H1 (cell line): ENCODE measurements at regions not wholly inside any gene's neighbourhood (a gene's known extent, or its start where the extent isn't known, plus 50 kb on each side); places are given as distances from the start of the nearest gene placed in this dataset.

Experiments
- CTCF ChIA-PET: fragments of 300-600 bp; sonication (Branson Sonifier 250); formaldehyde crosslinking; loops from one replicate; lab custom pipeline; 2021; ENCODE audit not compliant: partially characterized antibody; lab: Charles Lee
- POLR2A ChIA-PET: fragments of 300-600 bp; sonication (Branson Sonifier 250); formaldehyde crosslinking; loops from one replicate; lab custom pipeline; 2021; ENCODE audit warnings: inconsistent platforms; ENCODE audit not compliant: partially characterized antibody; lab: Charles Lee
- DNase-seq, 2 experiments: peaks; one replicate each; pipeline versions ENCODE4 v3.0.0 to v3.0.0-alpha.2; 2010 to 2022; ENCODE audit warnings: low spot score in 2 of 2, low read depth in 1 of 2, mixed read lengths in 1 of 2
- FAIRE-seq: peaks from 2 replicates; lab custom pipeline; 2011; peaks lifted over from hg19 to GRCh38; lab: Jason Lieb, UNC
- H2AFZ ChIP-seq: 2 replicates; pipeline ENCODE4 v1.8.1; 2012; ENCODE audit warnings: low read length, inconsistent platforms
- H2AK5ac ChIP-seq: 2 replicates; pipeline ENCODE4 v1.6.1; 2013; ENCODE audit warnings: low read depth, low read length
- H2BK120ac ChIP-seq: replicated peaks from 2 replicates; pipeline ENCODE3; 2013; ENCODE audit warnings: low read depth, low read length, inconsistent platforms
- H2BK12ac ChIP-seq: 2 replicates; pipeline ENCODE4 v1.6.1; 2013; ENCODE audit warnings: low read depth, low read length
- H2BK15ac ChIP-seq: 2 replicates; pipeline ENCODE4 v1.6.1; 2013; ENCODE audit warnings: low read length
- H2BK20ac ChIP-seq: 2 replicates; pipeline ENCODE4 v1.6.1; 2013; ENCODE audit warnings: low read length
- H2BK5ac ChIP-seq: 2 replicates; pipeline ENCODE4 v1.6.1; 2013; ENCODE audit warnings: low read depth, low read length
- H3K14ac ChIP-seq: 2 replicates; pipeline ENCODE4 v1.6.1; 2013; ENCODE audit warnings: inconsistent platforms; ENCODE audit not compliant: insufficient read length
- H3K18ac ChIP-seq: 2 replicates; pipeline ENCODE4 v1.6.1; 2013; ENCODE audit warnings: low read length; ENCODE audit errors: extremely low read depth
- H3K23ac ChIP-seq: 2 replicates; pipeline ENCODE4 v1.6.1; 2013; ENCODE audit warnings: inconsistent platforms; ENCODE audit not compliant: insufficient read length
- H3K23me2 ChIP-seq: 2 replicates; pipeline ENCODE4 v1.6.1; 2013; ENCODE audit warnings: low read depth, low read length
- H3K27ac ChIP-seq: 2 replicates; pipeline ENCODE4 v1.6.1; 2011; ENCODE audit warnings: low read depth, low read length, inconsistent platforms
- H3K27me3 ChIP-seq, 4 experiments: replicated peaks in 1 of 4; 1 replicate in 1 of 4; 2 replicates in 3 of 4; pipeline versions ENCODE4 v1.6.1 to v1.8.1; 2011 to 2013; ENCODE audit warnings: low read length in 3 of 4, mild to moderate bottlenecking in 3 of 4, inconsistent platforms in 2 of 4, mixed read lengths in 2 of 4, moderate library complexity in 1 of 4; ENCODE audit not compliant: control insufficient read depth in 3 of 4, insufficient read depth in 3 of 4; ENCODE audit errors: extremely low read depth in 1 of 4
- H3K36me3 ChIP-seq, 4 experiments: 2 replicates each; pipeline versions ENCODE4 v1.6.1 to v1.8.1; 2011 to 2013; ENCODE audit warnings: mild to moderate bottlenecking in 4 of 4, low read length in 3 of 4, moderate library complexity in 2 of 4, control low read depth in 1 of 4, inconsistent platforms in 1 of 4; ENCODE audit not compliant: insufficient read depth in 4 of 4, control insufficient read depth in 2 of 4
- H3K4ac ChIP-seq: replicated peaks from 2 replicates; pipeline ENCODE3; 2013; ENCODE audit warnings: low read length, low read depth, mixed read lengths, inconsistent platforms; ENCODE audit not compliant: insufficient read length
- H3K4me1 ChIP-seq, 4 experiments: replicated peaks in 1 of 4; 1 replicate in 1 of 4; 2 replicates in 3 of 4; pipeline versions ENCODE4 v1.6.1 to v1.8.1; 2011 to 2013; ENCODE audit warnings: low read length in 3 of 4, inconsistent platforms in 2 of 4, mixed read lengths in 1 of 4; ENCODE audit not compliant: insufficient read depth in 4 of 4, control insufficient read depth in 3 of 4
- H3K4me2 ChIP-seq, 2 experiments: 2 replicates each; pipeline versions ENCODE4 v1.6.1 to v1.8.1; 2011 to 2013; ENCODE audit warnings: low read depth in 2 of 2, low read length in 2 of 2, control low read depth in 1 of 2, inconsistent platforms in 1 of 2, mild to moderate bottlenecking in 1 of 2; ENCODE audit not compliant: insufficient read depth in 1 of 2
- H3K4me3 ChIP-seq, 4 experiments: fragments of 200-600, 300-600 bp in 1 of 4; sonication (generic), shearing (Covaris generic), sonication (Bioruptor Twin) in 1 of 4; 2 replicates each; pipeline versions ENCODE4 v1.5.1 to v1.8.1; 2011 to 2016; ENCODE audit warnings: low read length in 4 of 4, low read depth in 3 of 4, control low read depth in 2 of 4, inconsistent platforms in 2 of 4, mild to moderate bottlenecking in 2 of 4, mixed read lengths in 1 of 4, moderate library complexity in 1 of 4; ENCODE audit not compliant: insufficient read depth in 2 of 4; ENCODE audit errors: extremely low read depth in 1 of 4
- H3K56ac ChIP-seq: replicated peaks from 2 replicates; pipeline ENCODE3; 2013; ENCODE audit warnings: low read depth, mild to moderate bottlenecking, mixed read lengths, low read length, inconsistent platforms; ENCODE audit not compliant: insufficient read length
- H3K79me1 ChIP-seq: 2 replicates; pipeline ENCODE4 v1.6.1; 2013; ENCODE audit warnings: low read depth, low read length, control low read depth
- H3K79me2 ChIP-seq, 2 experiments: 2 replicates each; pipeline versions ENCODE4 v1.6.1 to v1.8.1; 2012 to 2013; ENCODE audit warnings: low read length in 2 of 2, mild to moderate bottlenecking in 2 of 2, inconsistent platforms in 1 of 2; ENCODE audit not compliant: insufficient read depth in 2 of 2, control insufficient read depth in 1 of 2
- H3K9ac ChIP-seq, 4 experiments: replicated peaks in 1 of 4; 1 replicate in 1 of 4; 2 replicates in 3 of 4; pipeline versions ENCODE4 v1.6.1 to v1.8.1; 2011 to 2013; ENCODE audit warnings: low read depth in 3 of 4, low read length in 3 of 4, control low read depth in 2 of 4, mild to moderate bottlenecking in 2 of 4, moderate library complexity in 2 of 4, inconsistent platforms in 1 of 4; ENCODE audit errors: extremely low read depth in 1 of 4
- H3K9me3 ChIP-seq, 2 experiments: 2 replicates each; pipeline versions ENCODE4 v1.6.1 to v1.8.1; 2012 to 2013; ENCODE audit warnings: mild to moderate bottlenecking in 2 of 2, moderate library complexity in 2 of 2, control low read depth in 1 of 2, inconsistent platforms in 1 of 2, low read depth in 1 of 2, low read length in 1 of 2, mixed read lengths in 1 of 2; ENCODE audit not compliant: insufficient read depth in 2 of 2
- H4K20me1 ChIP-seq, 2 experiments: replicated peaks in 1 of 2; 2 replicates each; pipeline versions ENCODE3 to v1.8.1; 2011 to 2013; ENCODE audit warnings: inconsistent platforms in 2 of 2, low read length in 2 of 2, mild to moderate bottlenecking in 1 of 2; ENCODE audit not compliant: insufficient read depth in 2 of 2, control insufficient read depth in 1 of 2
- H4K5ac ChIP-seq: 2 replicates; pipeline ENCODE4 v1.6.1; 2013; ENCODE audit warnings: low read length, low read depth, mixed read lengths, inconsistent platforms; ENCODE audit not compliant: insufficient read length
- H4K8ac ChIP-seq: 2 replicates; pipeline ENCODE4 v1.8.0; 2013; ENCODE audit warnings: mild to moderate bottlenecking, moderate library complexity, low read length, inconsistent platforms; ENCODE audit not compliant: insufficient read depth; ENCODE audit errors: extremely low read depth
- H4K91ac ChIP-seq: replicated peaks from 2 replicates; pipeline ENCODE3; 2013; ENCODE audit warnings: low read length, mixed read lengths, inconsistent platforms; ENCODE audit not compliant: insufficient read length
- BRCA1 ChIP-seq: IDR thresholded peaks from 2 replicates; pipeline ENCODE4 v1.6.1; 2012; ENCODE audit warnings: low read depth, low read length, improper control_type of control experiment
- CTCF ChIP-seq, 3 experiments: IDR thresholded peaks; 1 replicate in 2 of 3; 2 replicates in 1 of 3; pipeline versions ENCODE4 v1.5.1 to v1.6.1; 2011; ENCODE audit warnings: low read length in 3 of 3, mild to moderate bottlenecking in 3 of 3, inconsistent platforms in 2 of 3, low read depth in 1 of 3, moderate library complexity in 1 of 3; ENCODE audit not compliant: insufficient read depth in 1 of 3; ENCODE audit errors: control extremely low read depth in 1 of 3
- KDM1A ChIP-seq: fragments of 200-600, 300-600 bp; sonication (generic); IDR thresholded peaks from 2 replicates; pipeline ENCODE4 v1.7.1; 2016; ENCODE audit warnings: mild to moderate bottlenecking, low read length, borderline replicate concordance
- TCF12 ChIP-seq: IDR thresholded peaks from 2 replicates; pipeline ENCODE4 v1.6.1; 2011; ENCODE audit warnings: low read depth, mild to moderate bottlenecking, low read length
- WGBS, 2 experiments: shearing (Covaris generic) in 1 of 2; methylation state at CpG; one replicate each; pipeline versions ENCODE4 v1.1.6 to v1.1.7; 2013 to 2015; ENCODE audit warnings: low lambda C conversion rate in 2 of 2, mixed read lengths in 2 of 2, inconsistent platforms in 1 of 2, low coverage in 1 of 2, missing lambda C conversion rate in 1 of 2; ENCODE audit not compliant: insufficient replicate concordance in 2 of 2, insufficient coverage in 1 of 2, insufficient read length in 1 of 2; ENCODE audit errors: extremely low coverage in 1 of 2, missing lambda C conversion rate in 1 of 2; 5-methylcytosine and 5-hydroxymethylcytosine counted together

DNA sequence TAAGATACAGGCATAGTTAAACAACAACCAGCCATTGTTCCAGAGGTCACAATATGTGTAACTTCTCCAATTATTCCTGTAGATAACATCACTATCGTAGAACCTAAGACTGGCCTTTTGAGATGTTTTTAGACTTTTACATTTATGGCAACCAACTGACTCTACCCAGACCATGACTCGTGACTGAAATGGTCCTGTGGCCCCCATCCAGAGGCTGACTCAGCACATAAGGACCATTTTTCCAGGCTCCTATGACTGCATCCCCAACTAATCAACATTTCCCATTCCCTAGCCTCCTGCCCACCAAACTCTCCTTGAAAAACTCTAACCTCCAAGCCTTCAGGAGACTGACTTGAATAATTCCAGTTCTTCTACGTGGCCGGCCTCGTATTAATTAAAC is 52.6 kb upstream of the NID2 start:
- Histone ChIP-seq H4K20me1 (no peaks in the 10 kb centered on the region), H3K23me2 (no peaks in the 10 kb centered on the region), H3K4me3 (no peak overlapping the region), H2BK15ac (no peak overlapping the region), H3K56ac (no peak overlapping the region), H4K91ac (no peak overlapping the region), H2BK20ac (no peak overlapping the region), H3K23ac (no peak overlapping the region), H3K4me1 (peaks cover 0 to 9% (median 0%) of the 10 kb centered on the region in 4 experiments; a peak in 3 of 7 replicates), H2AK5ac (no peak overlapping the region), H3K27ac (no peak overlapping the region)
- WGBS, 2 experiments: 91% methylated on average over 5 of the region's 5 CpGs; no CpG with 5 or more reads in 1 of the 2 experiments
- TF ChIP-seq KDM1A (no peak), BRCA1 (no peak), CTCF (IDR thresholded peaks at IDR 0.05; ENCODE audit: control extremely low read depth in 1 of 3, insufficient read depth in 1 of 3, low read depth in 1 of 3, low read length in 3 of 3) (no peak), TCF12 (no peak)
- TF ChIP-seq, all 59 proteins: peak for 0
- POLR2A ChIA-PET: interaction anchor here (0.9 kb wide), 1 partner anchor 52 kb away, joined by 4 read pairs; the partner anchor contains the start of gene NID2
- H3K4me2 ChIP-seq: no peak overlapping the region
- no peak overlapping the region for H3K14ac ChIP-seq
- no peak overlapping the region for H3K9ac ChIP-seq
- H3K79me2 ChIP-seq: no peaks in the 10 kb centered on the region
- DNase-seq (no peak), FAIRE-seq (no peak)
- no peak overlapping the region for H2AFZ ChIP-seq
- no peak overlapping the region for H2BK5ac ChIP-seq
- no peaks in the 10 kb centered on the region for H3K36me3 ChIP-seq
- CTCF ChIA-PET: interaction anchor here (0.7 to 2.2 kb wide), 5 partner anchors 9 to 126 kb away, joined by 3 to 8 read pairs (median 4); no protein-coding TSS in a partner anchor
- no peak overlapping the region for H3K18ac ChIP-seq
- no peaks in the 10 kb centered on the region for H3K27me3 ChIP-seq
- H4K5ac ChIP-seq: no peak overlapping the region
- no peak overlapping the region for H4K8ac ChIP-seq
- peaks cover 0 to 7% of the 10 kb centered on the region in 2 experiments; a peak in 1 of 4 replicates for H3K9me3 ChIP-seq
- no peaks in the 10 kb centered on the region for H3K79me1 ChIP-seq
- H2BK12ac ChIP-seq: no peak overlapping the region
- no peak overlapping the region for H2BK120ac ChIP-seq
- H3K4ac ChIP-seq: no peak overlapping the region
